Muscle layer of colon (tissue), 2 donors: ENCODE measurements at regions not wholly inside any gene's neighbourhood (a gene's known extent, or its start where the extent isn't known, plus 50 kb on each side); places are given as distances from the start of the nearest gene placed in this dataset.

Experiments
- H3K27ac ChIP-seq: one replicate; pipeline ENCODE4 v1.7.0; 2013; ENCODE audit warnings: low read depth, mild to moderate bottlenecking, low read length, moderate library complexity
- H3K27me3 ChIP-seq, 2 donors: one replicate each; pipeline ENCODE4 v1.7.0; 2013; ENCODE audit warnings: low read length in 2 of 2, mild to moderate bottlenecking in 2 of 2; ENCODE audit not compliant: insufficient read depth in 2 of 2, control insufficient read depth in 1 of 2
- H3K36me3 ChIP-seq: one replicate; pipeline ENCODE4 v1.7.0; 2013; ENCODE audit warnings: mild to moderate bottlenecking, low read length; ENCODE audit not compliant: insufficient read depth
- H3K4me1 ChIP-seq: one replicate; pipeline ENCODE4 v1.7.0; 2013; ENCODE audit warnings: mild to moderate bottlenecking, low read length; ENCODE audit not compliant: insufficient read depth
- H3K4me3 ChIP-seq, 2 donors: one replicate each; pipeline ENCODE4 v1.7.0; 2013; ENCODE audit warnings: low read length in 2 of 2, low read depth in 1 of 2, mild to moderate bottlenecking in 1 of 2, moderate library complexity in 1 of 2
- H3K9ac ChIP-seq: one replicate; pipeline ENCODE4 v1.7.0; 2013; ENCODE audit warnings: low read length
- H3K9me3 ChIP-seq: one replicate; pipeline ENCODE4 v1.7.0; 2013; ENCODE audit warnings: mild to moderate bottlenecking, low read length
- donor health status: abdominal sarcoma.
- donor health status: Adenocarcinoma of cecum.

GRCh38 chr16:55942821-55943220, 67.6 kb upstream of the CES5A start:
- Histone ChIP-seq H3K36me3 (no peaks in the 10 kb centered on the region), H3K9ac (no peak overlapping the region), H3K9me3 (no peaks in the 10 kb centered on the region), H3K4me3 (no peak overlapping the region), H3K27ac (no peak overlapping the region), H3K27me3 (no peaks in the 10 kb centered on the region), H3K4me1 (peaks cover 5% of the 10 kb centered on the region)

DNA sequence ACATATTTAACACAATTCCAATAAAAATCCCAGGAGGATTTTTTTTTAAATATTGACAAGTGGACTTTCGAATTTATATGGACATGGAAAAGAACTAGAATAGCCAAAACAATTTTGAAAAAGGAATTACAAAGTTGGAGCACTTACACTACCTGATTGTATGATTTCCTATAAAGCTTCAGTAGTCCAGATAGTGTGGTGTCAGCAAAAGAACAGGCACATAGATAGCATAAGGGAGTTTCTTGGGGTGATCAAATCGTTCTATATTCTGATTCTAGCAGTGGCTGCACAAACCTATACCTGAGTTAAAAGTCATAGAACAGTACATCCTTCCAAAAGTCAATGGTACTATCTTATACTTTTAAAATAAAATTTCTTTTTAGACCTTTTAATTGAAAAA, 66.4 kb upstream of the CES5A start:
- Histone ChIP-seq H3K27ac (no peak overlapping the region), H3K4me3 (no peak overlapping the region), H3K4me1 (peaks cover 5% of the 10 kb centered on the region), H3K27me3 (no peaks in the 10 kb centered on the region), H3K36me3 (no peaks in the 10 kb centered on the region), H3K9me3 (no peaks in the 10 kb centered on the region), H3K9ac (no peak overlapping the region)

GRCh38 chr16:55938126-55938525, 63.0 kb upstream of the CES5A start:
- H3K27me3 ChIP-seq, result no peaks in the 10 kb centered on the region
- H3K9ac ChIP-seq, result no peak overlapping the region
- no peaks in the 10 kb centered on the region for H3K9me3 ChIP-seq
- no peaks in the 10 kb centered on the region for H3K4me1 ChIP-seq
- H3K36me3 ChIP-seq, result no peaks in the 10 kb centered on the region
- H3K4me3 ChIP-seq, result no peak overlapping the region
- H3K27ac ChIP-seq, result no peak overlapping the region

GRCh38 chr16:55933038-55933437, 57.9 kb upstream of the CES5A start:
- Histone ChIP-seq H3K4me3 (no peak overlapping the region), H3K4me1 (no peaks in the 10 kb centered on the region), H3K27me3 (no peaks in the 10 kb centered on the region), H3K36me3 (no peaks in the 10 kb centered on the region), H3K9ac (no peak overlapping the region), H3K9me3 (no peaks in the 10 kb centered on the region), H3K27ac (no peak overlapping the region)

GRCh38 chr16:55930036-55930435, 54.9 kb upstream of the CES5A start:
- no peak overlapping the region for H3K4me3 ChIP-seq
- no peak overlapping the region for H3K9ac ChIP-seq
- H3K36me3 ChIP-seq, result no peaks in the 10 kb centered on the region
- H3K4me1 ChIP-seq, result no peaks in the 10 kb centered on the region
- H3K9me3 ChIP-seq, result no peaks in the 10 kb centered on the region
- H3K27ac ChIP-seq, result no peak overlapping the region
- no peaks in the 10 kb centered on the region for H3K27me3 ChIP-seq

DNA sequence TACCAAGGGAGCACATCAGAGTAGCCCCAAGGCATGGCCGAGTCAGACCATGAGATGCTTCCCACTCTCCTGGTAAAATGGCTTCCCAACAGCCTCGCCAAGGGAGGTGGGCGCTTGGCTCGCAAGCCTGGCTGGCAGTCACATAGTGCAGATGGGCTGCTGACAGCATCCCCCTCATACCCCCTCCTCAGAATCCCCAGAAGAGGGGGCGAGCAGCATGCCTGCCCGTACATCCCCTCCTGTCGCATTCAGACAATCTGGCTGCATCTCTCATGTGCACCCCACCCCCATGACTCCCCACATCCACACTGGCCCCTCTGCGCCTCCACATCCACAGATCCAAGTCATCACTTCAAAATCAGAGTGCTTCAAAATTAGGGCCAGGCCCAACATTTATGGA, 54.0 kb upstream of the CES5A start:
- Histone ChIP-seq H3K4me3 (no peak overlapping the region), H3K36me3 (no peaks in the 10 kb centered on the region), H3K9me3 (no peaks in the 10 kb centered on the region), H3K4me1 (no peaks in the 10 kb centered on the region), H3K27ac (no peak overlapping the region), H3K27me3 (no peaks in the 10 kb centered on the region), H3K9ac (no peak overlapping the region)

- Histone ChIP-seq H3K27me3 (no peaks in the 10 kb centered on the region), H3K36me3 (no peaks in the 10 kb centered on the region), H3K9me3 (no peaks in the 10 kb centered on the region), H3K4me3 (no peak overlapping the region), H3K9ac (no peak overlapping the region), H3K4me1 (no peaks in the 10 kb centered on the region), H3K27ac (no peak overlapping the region)
Measured at GRCh38 chr16:55925242-55925641, 50.1 kb upstream of the CES5A start.
